ENCODE measurements at regions not wholly inside any gene's neighbourhood (a gene's known extent, or its start where the extent isn't known, plus 50 kb on each side); places are given as distances from the start of the nearest gene placed in this dataset.
"Not testable (repeated sequence)": the region's sequence is repeated elsewhere in the genome, so short reads cannot be mapped to it uniquely, and the experiment has no call there.

GRCh38 chr15:87704276-87704675 is 552.3 kb downstream of the NTRK3 start:
- no peak for TF ChIP-seq CTCF (IDR thresholded peaks at IDR 0.05)
- Mint-ChIP-seq H3K27me3 (no peaks in the 10 kb centered on the region), H3K4me1 (ENCODE audit: low read depth) (no peaks in the 10 kb centered on the region), H3K4me3 (no peak overlapping the region), H3K36me3 (ENCODE audit: low read depth) (no peaks in the 10 kb centered on the region), H3K27ac (no peak overlapping the region), H3K9me3 (no peaks in the 10 kb centered on the region)
- intact Hi-C loops (cut with micrococcal nuclease), result no loop called here
- DNase-seq (no peak), ATAC-seq (no peak)
- CTCF ChIA-PET, result no interaction called here
- POLR2A ChIA-PET, result no interaction called here

GRCh38 chr15:87703327-87704111 is 553.0 kb downstream of the NTRK3 start:
- ATAC-seq, result no peak
- Mint-ChIP-seq H3K27ac (no peak overlapping the region), H3K36me3 (ENCODE audit: low read depth) (no peaks in the 10 kb centered on the region), H3K9me3 (no peaks in the 10 kb centered on the region), H3K27me3 (no peaks in the 10 kb centered on the region), H3K4me3 (no peak overlapping the region), H3K4me1 (ENCODE audit: low read depth) (no peaks in the 10 kb centered on the region)
- intact Hi-C loops (cut with micrococcal nuclease), result no loop called here
- ChIA-PET POLR2A (interaction anchor here (0.6 kb wide), 1 partner anchor 427 kb away, joined by 3 read pairs; no protein-coding TSS in a partner anchor), CTCF (no interaction called here)
- no peak for DNase-seq
- TF ChIP-seq CTCF (IDR thresholded peaks at IDR 0.05), result no peak

- peaks cover 2% of the 10 kb centered on the region for H3K9me3 Mint-ChIP-seq
- no peak for TF ChIP-seq CTCF (IDR thresholded peaks at IDR 0.05)
- no peak for ATAC-seq
- H3K36me3 Mint-ChIP-seq (ENCODE audit: low read depth), result no peaks in the 10 kb centered on the region
- H3K27me3 Mint-ChIP-seq, result peaks cover 1% of the 10 kb centered on the region
- ChIA-PET POLR2A (interaction anchor here (0.6 kb wide), 1 partner anchor 422 kb away, joined by 3 read pairs; no protein-coding TSS in a partner anchor), CTCF (no interaction called here)
- no peak overlapping the region for H3K4me3 Mint-ChIP-seq
- no peak overlapping the region for H3K27ac Mint-ChIP-seq
- DNase-seq, result no peak
- intact Hi-C loops (cut with micrococcal nuclease), result no loop called here
- no peaks in the 10 kb centered on the region for H3K4me1 Mint-ChIP-seq (ENCODE audit: low read depth)
Observed at GRCh38 chr15:87702270-87702669, 554.3 kb downstream of the NTRK3 start.

- POLR2A ChIA-PET; H3K4me1 Mint-ChIP-seq (ENCODE audit: low read depth); DNase-seq; intact Hi-C loops (cut with micrococcal nuclease); H3K27ac Mint-ChIP-seq; H3K9me3 Mint-ChIP-seq; CTCF ChIA-PET; H3K4me3 Mint-ChIP-seq; ATAC-seq; H3K27me3 Mint-ChIP-seq; H3K36me3 Mint-ChIP-seq (ENCODE audit: low read depth): not testable (repeated sequence)
Observed at GRCh38 chr15:87698467-87698866, 558.1 kb downstream of the NTRK3 start.

GRCh38 chr15:87689716-87690115 is 566.8 kb downstream of the NTRK3 start:
- ATAC-seq (no peak), DNase-seq (no peak)
- Mint-ChIP-seq H3K36me3 (ENCODE audit: low read depth) (no peaks in the 10 kb centered on the region), H3K4me1 (ENCODE audit: low read depth) (peaks cover 3% of the 10 kb centered on the region), H3K27me3 (no peaks in the 10 kb centered on the region), H3K9me3 (peaks cover 7% of the 10 kb centered on the region), H3K27ac (no peak overlapping the region), H3K4me3 (no peak overlapping the region)
- intact Hi-C loops (cut with micrococcal nuclease), result no loop called here
- ChIA-PET POLR2A (no interaction called here), CTCF (no interaction called here)
- TF ChIP-seq CTCF (IDR thresholded peaks at IDR 0.05), result no peak
